ENCODE measurements at regions not wholly inside any gene's neighbourhood (a gene's known extent, or its start where the extent isn't known, plus 50 kb on each side); places are given as distances from the start of the nearest gene placed in this dataset.

DNA sequence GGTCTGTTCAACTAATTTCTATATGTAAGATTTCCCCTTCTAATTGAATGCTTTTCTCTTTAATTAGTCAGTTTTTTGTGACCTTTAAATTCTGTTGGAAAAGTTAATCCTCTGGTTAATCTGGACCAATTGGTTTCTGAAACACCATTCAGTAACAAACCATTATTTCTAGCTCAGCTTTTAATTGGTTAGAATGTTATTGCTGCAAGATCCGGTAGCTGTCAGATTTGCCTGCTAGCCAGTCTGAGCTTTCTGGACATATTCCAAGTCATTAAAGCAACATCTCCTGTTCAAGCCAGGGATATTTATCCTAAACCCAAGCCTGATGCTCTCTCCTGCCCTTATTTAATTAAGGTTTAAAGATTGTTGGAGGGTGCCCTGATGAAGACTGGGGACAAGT is 55.1 kb upstream of the FBXL4 start:
- ATAC-seq (no peak), DNase-seq (no peak)
- Histone ChIP-seq H3K4me1 (no peaks in the 10 kb centered on the region), H3K9me3 (no peaks in the 10 kb centered on the region), H3K27ac (no peak overlapping the region), H3K36me3 (ENCODE audit: insufficient read depth in 1 of 2, low read depth in 1 of 2) (no peaks in the 10 kb centered on the region), H3K4me3 (no peak overlapping the region), H3K27me3 (ENCODE audit: insufficient read depth in 3 of 3, low read length in 2 of 3) (no peaks in the 10 kb centered on the region)
- 4 to 23% (median 12%) methylated on average over 1 of the region's 1 CpG for WGBS, 3 donors
- TF ChIP-seq, protein P1, sequence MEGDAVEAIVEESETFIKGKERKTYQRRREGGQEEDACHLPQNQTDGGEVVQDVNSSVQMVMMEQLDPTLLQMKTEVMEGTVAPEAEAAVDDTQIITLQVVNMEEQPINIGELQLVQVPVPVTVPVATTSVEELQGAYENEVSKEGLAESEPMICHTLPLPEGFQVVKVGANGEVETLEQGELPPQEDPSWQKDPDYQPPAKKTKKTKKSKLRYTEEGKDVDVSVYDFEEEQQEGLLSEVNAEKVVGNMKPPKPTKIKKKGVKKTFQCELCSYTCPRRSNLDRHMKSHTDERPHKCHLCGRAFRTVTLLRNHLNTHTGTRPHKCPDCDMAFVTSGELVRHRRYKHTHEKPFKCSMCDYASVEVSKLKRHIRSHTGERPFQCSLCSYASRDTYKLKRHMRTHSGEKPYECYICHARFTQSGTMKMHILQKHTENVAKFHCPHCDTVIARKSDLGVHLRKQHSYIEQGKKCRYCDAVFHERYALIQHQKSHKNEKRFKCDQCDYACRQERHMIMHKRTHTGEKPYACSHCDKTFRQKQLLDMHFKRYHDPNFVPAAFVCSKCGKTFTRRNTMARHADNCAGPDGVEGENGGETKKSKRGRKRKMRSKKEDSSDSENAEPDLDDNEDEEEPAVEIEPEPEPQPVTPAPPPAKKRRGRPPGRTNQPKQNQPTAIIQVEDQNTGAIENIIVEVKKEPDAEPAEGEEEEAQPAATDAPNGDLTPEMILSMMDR (IDR thresholded peaks at IDR 0.05): no peak
- intact Hi-C loops (cut with DNase I): no loop called here

DNA sequence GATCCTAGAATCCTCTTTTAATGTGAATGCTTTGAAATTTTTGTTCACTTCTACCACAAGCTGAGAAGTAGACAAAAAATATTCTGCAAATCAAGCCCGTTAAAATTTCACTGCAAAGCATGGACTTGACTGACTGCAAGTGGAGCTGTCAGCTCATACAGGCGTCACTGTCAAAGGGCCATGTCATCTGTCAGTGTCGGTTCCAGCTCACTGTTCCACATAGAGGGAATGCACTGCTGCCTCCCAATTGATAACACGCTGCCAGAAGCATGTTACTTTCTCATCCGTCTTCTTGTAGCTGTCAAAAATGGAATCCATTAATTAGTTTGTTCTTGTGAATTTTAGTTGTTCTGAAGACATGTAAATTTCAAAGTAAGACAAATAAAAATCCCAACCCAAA is 50.4 kb upstream of the FBXL4 start:
- TF ChIP-seq, protein P1 (IDR thresholded peaks at IDR 0.05): no peak
- Histone ChIP-seq H3K27ac (no peak overlapping the region), H3K4me1 (peaks cover 6% of the 10 kb centered on the region), H3K9me3 (no peaks in the 10 kb centered on the region), H3K4me3 (no peak overlapping the region), H3K27me3 (ENCODE audit: insufficient read depth in 3 of 3, low read length in 2 of 3) (peaks cover 0 to 3% (median 0%) of the 10 kb centered on the region in 3 donors), H3K36me3 (ENCODE audit: insufficient read depth in 1 of 2, low read depth in 1 of 2) (no peaks in the 10 kb centered on the region)
- intact Hi-C loops (cut with DNase I): no loop called here
- DNase-seq: no peak
- ATAC-seq: no peak
- WGBS, 3 donors: 68 to 77% (median 72%) methylated on average over 5 of the region's 5 CpGs

Measured in psoas muscle (tissue), 7 donors.